AG09319 (cell line): ENCODE measurements at regions not wholly inside any gene's neighbourhood (a gene's known extent, or its start where the extent isn't known, plus 50 kb on each side); places are given as distances from the start of the nearest gene placed in this dataset.

Source experiments
- DNase-seq: peaks from one replicate; pipeline ENCODE4 v3.0.0-alpha.2; 2010; ENCODE audit warnings: low read depth; ENCODE audit errors: extremely low read depth
- TF ChIP-seq, protein P1 (sequence below): IDR thresholded peaks from 2 replicates; pipeline ENCODE4 v1.5.1; 2011; ENCODE audit warnings: low read depth, mild to moderate bottlenecking, inconsistent platforms, low read length, moderate library complexity

DNA sequence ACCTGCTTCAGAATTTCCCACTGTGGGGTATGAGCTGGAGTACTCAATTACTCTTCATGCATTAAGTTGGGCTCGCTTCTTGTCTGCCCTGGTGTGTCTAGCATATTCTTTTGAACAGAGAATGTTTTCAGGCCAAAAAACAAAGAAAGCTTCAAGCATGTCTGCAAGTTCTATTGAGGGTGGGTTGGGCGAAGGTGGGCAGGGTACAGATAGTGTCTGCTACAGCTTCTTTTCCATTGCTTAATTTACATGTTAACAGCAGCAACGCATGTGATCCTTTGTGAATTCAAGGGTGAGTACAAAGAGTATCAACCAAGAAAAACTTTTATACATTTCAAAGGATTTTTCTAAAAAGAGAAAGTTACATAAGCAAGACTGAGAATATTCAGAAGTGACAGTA is 406.5 kb downstream of the IRS2 start:
- DNase-seq, result no peak
- TF ChIP-seq, protein P1, sequence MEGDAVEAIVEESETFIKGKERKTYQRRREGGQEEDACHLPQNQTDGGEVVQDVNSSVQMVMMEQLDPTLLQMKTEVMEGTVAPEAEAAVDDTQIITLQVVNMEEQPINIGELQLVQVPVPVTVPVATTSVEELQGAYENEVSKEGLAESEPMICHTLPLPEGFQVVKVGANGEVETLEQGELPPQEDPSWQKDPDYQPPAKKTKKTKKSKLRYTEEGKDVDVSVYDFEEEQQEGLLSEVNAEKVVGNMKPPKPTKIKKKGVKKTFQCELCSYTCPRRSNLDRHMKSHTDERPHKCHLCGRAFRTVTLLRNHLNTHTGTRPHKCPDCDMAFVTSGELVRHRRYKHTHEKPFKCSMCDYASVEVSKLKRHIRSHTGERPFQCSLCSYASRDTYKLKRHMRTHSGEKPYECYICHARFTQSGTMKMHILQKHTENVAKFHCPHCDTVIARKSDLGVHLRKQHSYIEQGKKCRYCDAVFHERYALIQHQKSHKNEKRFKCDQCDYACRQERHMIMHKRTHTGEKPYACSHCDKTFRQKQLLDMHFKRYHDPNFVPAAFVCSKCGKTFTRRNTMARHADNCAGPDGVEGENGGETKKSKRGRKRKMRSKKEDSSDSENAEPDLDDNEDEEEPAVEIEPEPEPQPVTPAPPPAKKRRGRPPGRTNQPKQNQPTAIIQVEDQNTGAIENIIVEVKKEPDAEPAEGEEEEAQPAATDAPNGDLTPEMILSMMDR, result no peak

DNA sequence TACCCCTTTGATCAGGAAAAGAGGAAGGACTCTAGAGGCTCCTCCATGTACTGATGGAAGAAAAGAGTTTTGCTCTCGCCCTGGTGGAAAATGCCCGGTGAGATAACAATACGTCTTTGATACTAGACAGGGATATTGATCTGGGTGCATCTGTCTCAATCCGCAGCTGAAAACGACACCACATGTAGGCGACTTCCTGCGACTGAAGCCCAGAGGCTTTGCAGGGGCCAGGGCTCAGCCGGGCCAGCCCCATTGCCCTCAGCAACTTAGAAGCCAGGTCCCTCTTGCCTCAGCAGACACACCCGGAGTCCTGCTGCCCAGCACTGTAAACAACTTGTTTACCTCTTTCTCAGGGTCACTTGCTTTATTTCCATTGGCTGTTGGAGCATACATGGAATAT is 409.4 kb downstream of the IRS2 start:
- TF ChIP-seq, protein P1, result no peak
- DNase-seq, result no peak

DNA sequence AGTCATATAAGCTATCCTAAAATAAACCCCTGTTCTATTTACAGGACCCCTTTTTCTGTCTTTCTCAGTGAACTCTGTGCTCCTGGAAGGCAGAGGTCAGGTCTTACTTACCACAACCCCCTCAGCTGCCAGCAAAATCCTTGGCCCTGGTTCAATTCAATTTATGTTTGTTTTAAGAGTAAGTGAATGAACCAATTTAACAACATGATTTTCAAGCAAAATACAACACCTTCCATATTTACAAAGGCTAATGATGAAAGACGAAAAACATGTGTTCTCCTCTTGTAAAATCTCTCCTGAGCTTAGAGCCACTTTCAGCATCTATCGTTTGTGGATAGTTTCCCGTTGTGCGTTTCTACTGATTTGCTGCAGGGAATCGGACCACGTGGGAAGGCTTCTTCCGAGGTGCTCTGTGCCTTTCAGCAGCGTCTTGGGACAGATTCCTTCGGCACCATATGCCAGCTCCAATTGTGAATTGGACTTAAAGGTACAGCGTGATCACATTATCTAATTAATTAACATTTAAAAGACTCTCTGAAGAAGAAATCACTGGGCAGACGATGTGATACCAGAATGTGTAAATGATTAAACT is 411.7 kb downstream of the IRS2 start:
- DNase-seq, result no peak
- TF ChIP-seq, protein P1, result no peak

DNA sequence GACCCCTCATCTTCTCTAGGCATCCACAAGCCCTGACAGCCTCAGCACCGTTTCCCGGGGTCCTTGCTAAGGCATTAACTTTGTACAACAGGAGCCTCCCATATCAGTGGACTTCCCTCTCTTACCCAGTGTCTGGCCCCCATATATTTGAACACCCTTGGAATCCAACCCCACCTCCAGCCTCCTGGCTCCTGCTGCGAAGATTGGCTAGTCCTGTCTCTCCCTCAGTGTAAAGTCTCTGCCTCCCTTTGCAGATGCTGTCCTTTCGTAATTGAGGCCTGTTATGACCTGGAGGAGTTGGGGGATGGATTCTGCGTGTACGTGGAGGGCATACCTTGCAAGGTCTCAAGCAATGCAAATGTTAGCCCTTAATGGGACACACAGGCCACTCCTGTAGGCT is 413.7 kb downstream of the IRS2 start:
- TF ChIP-seq, protein P1, result no peak
- DNase-seq, result no peak

DNA sequence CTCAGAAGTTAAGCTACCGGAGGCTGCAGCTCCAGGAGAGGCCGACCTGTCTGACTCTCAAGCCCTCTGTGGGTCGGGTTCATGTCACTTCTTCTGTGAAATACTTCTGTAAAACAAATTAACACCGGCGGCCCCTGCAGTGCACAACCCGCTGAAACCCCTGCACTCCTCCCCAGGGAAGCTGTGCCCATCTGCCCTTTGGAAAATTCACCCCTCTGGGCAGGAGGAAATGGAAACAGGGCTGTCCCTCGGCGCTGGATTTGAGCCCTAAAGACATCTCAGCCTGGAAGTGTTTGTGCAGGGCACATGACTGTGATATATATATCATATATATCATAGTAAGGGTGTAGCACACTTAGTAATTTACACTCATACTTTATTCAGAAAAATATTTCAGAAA is 415.3 kb downstream of the IRS2 start:
- DNase-seq, result no peak
- TF ChIP-seq, protein P1, result no peak

DNA sequence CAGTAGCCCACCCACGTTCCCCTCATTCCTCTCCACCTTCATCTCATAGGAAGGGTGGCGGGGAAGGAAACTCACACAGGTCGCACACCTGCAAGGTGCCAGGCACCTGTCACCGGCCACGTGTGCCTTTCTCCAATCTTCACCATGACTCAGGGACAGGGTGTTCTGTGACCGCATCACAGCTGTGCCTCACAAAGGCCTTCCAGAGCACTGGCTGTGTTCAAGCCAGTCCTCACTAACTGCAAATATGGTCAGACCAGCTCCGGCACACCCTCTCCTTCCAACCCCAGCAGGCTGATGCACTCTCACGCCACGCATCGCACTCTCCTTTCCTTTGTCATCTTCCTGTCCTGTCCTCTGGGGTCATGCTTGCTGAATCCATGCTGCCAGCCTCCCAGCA is 415.9 kb downstream of the IRS2 start:
- TF ChIP-seq, protein P1, result no peak

DNA sequence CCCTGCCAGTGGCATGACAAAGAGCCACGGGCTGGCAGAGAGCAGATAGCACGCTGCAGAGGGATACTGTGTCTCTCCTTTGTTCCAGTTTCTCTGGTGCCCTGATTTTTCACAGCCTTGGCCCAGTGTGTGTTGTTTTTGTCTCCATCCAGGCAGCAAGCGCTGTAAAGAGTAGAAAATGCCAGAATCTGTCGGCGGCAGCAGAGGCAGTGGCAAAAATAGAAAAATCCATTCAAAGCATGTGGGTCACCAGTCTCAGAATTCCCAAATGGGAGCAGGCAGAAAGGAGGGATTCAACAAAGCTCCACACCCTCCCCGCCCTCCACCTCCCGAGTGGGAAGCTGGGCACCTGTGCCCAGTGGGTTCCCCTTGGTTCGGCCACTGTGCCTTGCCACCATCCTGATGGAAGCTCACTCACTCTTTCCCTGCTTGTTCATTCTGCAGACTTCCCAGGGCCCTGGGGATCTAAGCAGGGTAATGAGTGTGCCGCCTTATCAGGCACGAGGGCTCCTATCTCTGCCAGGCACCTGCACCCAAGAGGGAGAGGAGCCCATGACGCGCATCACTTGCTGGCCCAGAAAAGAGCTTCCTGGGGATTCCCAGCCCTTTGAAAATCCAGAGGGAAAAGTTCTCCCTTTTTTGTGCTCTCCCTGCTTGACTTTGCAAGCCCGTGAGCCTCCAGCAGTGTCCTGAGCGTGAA is 416.9 kb downstream of the IRS2 start:
- no peak for DNase-seq
- TF ChIP-seq, protein P1, result no peak

More for the DNA sequence above, 415.9 kb downstream of the IRS2 start:
- DNase-seq, result no peak
